Endothelial cell of umbilical vein (primary cell): ENCODE measurements at regions not wholly inside any gene's neighbourhood (a gene's known extent, or its start where the extent isn't known, plus 50 kb on each side); places are given as distances from the start of the nearest gene placed in this dataset.

Experiments
- BruUV-seq: library from RNA; stranded (reverse); fragments of 400-500 nt; replicated peaks from 2 replicates; lab custom pipeline; 2021; lab: Mats Ljungman, UMichigan
- CTCF ChIA-PET: fragments of 300-600, 350-600 bp; sonication (Branson Sonifier 250); formaldehyde crosslinking; loops from one replicate; lab custom pipeline; 2021; ENCODE audit warnings: antibody characterized with exemption, inconsistent platforms; lab: Charles Lee
- POLR2A ChIA-PET: fragments of 300-600, 350-600 bp; sonication (Branson Sonifier 250); formaldehyde crosslinking; loops from one replicate; lab custom pipeline; 2021; ENCODE audit warnings: antibody characterized with exemption, inconsistent platforms; lab: Charles Lee
- DNase-seq: peaks from one replicate; pipeline ENCODE4 v3.0.0-alpha.2; 2011; ENCODE audit warnings: low read depth, low spot score
- FAIRE-seq: peaks from 2 replicates; lab custom pipeline; 2011; peaks lifted over from hg19 to GRCh38; lab: Jason Lieb, UNC
- H2AFZ ChIP-seq: 2 replicates; pipeline ENCODE4 v1.6.0; 2012; ENCODE audit warnings: low read depth, low read length, control low read depth, inconsistent platforms
- H3K27ac ChIP-seq: 2 replicates; pipeline ENCODE4 v1.5.1; 2011; ENCODE audit warnings: low read depth, mild to moderate bottlenecking, control low read depth, low read length, moderate library complexity; ENCODE audit not compliant: insufficient read depth
- H3K27me3 ChIP-seq, 2 experiments: 2 replicates each; pipeline versions ENCODE4 v1.6.0 to v1.6.1; 2011; ENCODE audit warnings: low read length in 2 of 2, mixed read lengths in 1 of 2; ENCODE audit not compliant: control insufficient read depth in 2 of 2, insufficient read depth in 2 of 2
- H3K36me3 ChIP-seq, 2 experiments: 2 replicates in 1 of 2; 3 replicates in 1 of 2; pipeline ENCODE4 v1.5.1; 2011; ENCODE audit warnings: low read length in 2 of 2, mild to moderate bottlenecking in 1 of 2, moderate library complexity in 1 of 2; ENCODE audit not compliant: control insufficient read depth in 2 of 2, insufficient read depth in 2 of 2; ENCODE audit errors: extremely low read depth in 1 of 2
- H3K4me1 ChIP-seq: 3 replicates; pipeline ENCODE4 v1.5.1; 2011; ENCODE audit warnings: mild to moderate bottlenecking, low read length; ENCODE audit not compliant: control insufficient read depth, insufficient read depth; ENCODE audit errors: extremely low read depth
- H3K4me2 ChIP-seq: 2 replicates; pipeline ENCODE4 v1.6.1; 2011; ENCODE audit warnings: low read length, control low read depth, mixed read lengths; ENCODE audit not compliant: insufficient read depth
- H3K4me3 ChIP-seq, 3 experiments: fragments of 200-600 bp in 1 of 3; sonication (generic), shearing (Covaris generic) in 1 of 3; replicated peaks in 1 of 3; 2 replicates each; pipeline ENCODE4 v1.5.1; 2011 to 2016; ENCODE audit warnings: control low read depth in 3 of 3, low read length in 3 of 3, mild to moderate bottlenecking in 2 of 3, inconsistent platforms in 1 of 3, low read depth in 1 of 3, moderate library complexity in 1 of 3; ENCODE audit not compliant: insufficient read depth in 1 of 3
- H3K79me2 ChIP-seq: 2 replicates; pipeline ENCODE4 v1.6.0; 2012; ENCODE audit warnings: low read length, inconsistent platforms; ENCODE audit not compliant: control insufficient read depth, insufficient read depth
- H3K9ac ChIP-seq: replicated peaks from 2 replicates; pipeline ENCODE3; 2011; ENCODE audit warnings: low read length, control low read depth; ENCODE audit not compliant: insufficient read depth; ENCODE audit errors: extremely low read depth
- H3K9me1 ChIP-seq: replicated peaks from 3 replicates; pipeline ENCODE4 v1.6.0; 2011; ENCODE audit warnings: mild to moderate bottlenecking, low read length; ENCODE audit not compliant: control insufficient read depth, insufficient read depth; ENCODE audit errors: extremely low read depth
- H3K9me3 ChIP-seq: replicated peaks from 2 replicates; pipeline ENCODE4 v1.5.1; 2012; ENCODE audit warnings: low read length, inconsistent platforms; ENCODE audit not compliant: control insufficient read depth, insufficient read depth
- H4K20me1 ChIP-seq: replicated peaks from 2 replicates; pipeline ENCODE3; 2011; ENCODE audit warnings: mild to moderate bottlenecking, low read length; ENCODE audit not compliant: control insufficient read depth, insufficient read depth; ENCODE audit errors: extremely low read depth
- EZH2 ChIP-seq: IDR thresholded peaks from 2 replicates; pipeline ENCODE4 v1.6.1; 2012; ENCODE audit warnings: borderline replicate concordance, low read depth, mild to moderate bottlenecking, moderate library complexity, low read length, inconsistent platforms; ENCODE audit not compliant: severe bottlenecking
- FOS ChIP-seq: IDR thresholded peaks from 2 replicates; pipeline ENCODE4 v1.6.1; 2011; ENCODE audit warnings: mild to moderate bottlenecking, low read length, moderate library complexity, borderline replicate concordance; ENCODE audit not compliant: insufficient read depth
- GATA2 ChIP-seq: IDR thresholded peaks from 2 replicates; pipeline ENCODE4 v1.7.0; 2011; ENCODE audit warnings: low read depth, mild to moderate bottlenecking, moderate library complexity, mixed read lengths, low read length; ENCODE audit not compliant: insufficient read length, insufficient read depth
- JUN ChIP-seq: IDR thresholded peaks from 2 replicates; pipeline ENCODE4 v1.6.1; 2011; ENCODE audit warnings: borderline replicate concordance, low read depth; ENCODE audit not compliant: insufficient read length, insufficient read depth
- MYC ChIP-seq: IDR thresholded peaks from one replicate; pipeline ENCODE4 v1.6.1; 2011; ENCODE audit warnings: mild to moderate bottlenecking, low read depth, low read length
- POLR2A ChIP-seq: IDR thresholded peaks from 2 replicates; pipeline ENCODE4 v1.6.1; 2012; ENCODE audit warnings: low read depth, mild to moderate bottlenecking, control low read depth, low read length
- POLR2AphosphoS5 ChIP-seq: IDR thresholded peaks from 2 replicates; pipeline ENCODE4 v1.6.1; 2012; ENCODE audit warnings: low read depth, mild to moderate bottlenecking, control low read depth, low read length, moderate library complexity; ENCODE audit not compliant: insufficient read depth
- dilution Hi-C: fragments of 300-500 bp; cut with MboI; formaldehyde crosslinking; loops from one replicate; pipeline ENCODE4 v1.15.0; 2019; ENCODE audit warnings: low sequenced_read_pairs; ENCODE audit not compliant: extremely low pct_ligation_motif_present
- intact Hi-C: fragments of 100-400 bp; cut with micrococcal nuclease; formaldehyde crosslinking; loops from one replicate; pipeline ENCODE4 v1.10.0; 2022
- TF ChIP-seq, protein P1 (sequence below), 2 donors: IDR thresholded peaks; 1 replicate in 1 of 2; 2 replicates in 1 of 2; pipeline ENCODE4 v1.5.1; 2011; ENCODE audit warnings: low read length in 2 of 2, mild to moderate bottlenecking in 2 of 2, moderate library complexity in 2 of 2, control low read depth in 1 of 2, inconsistent platforms in 1 of 2, low read depth in 1 of 2; ENCODE audit not compliant: insufficient read depth in 1 of 2; ENCODE audit errors: extremely low read depth in 1 of 2
- TF ChIP-seq, protein P2 (sequence below): IDR thresholded peaks from 2 replicates; pipeline ENCODE4 v1.6.1; 2011; ENCODE audit not compliant: insufficient read depth, insufficient read length

- Histone ChIP-seq H3K4me2 (no peak overlapping the region), H3K27me3 (no peaks in the 10 kb centered on the region), H3K9me3 (no peaks in the 10 kb centered on the region), H3K9me1 (no peaks in the 10 kb centered on the region), H3K4me3 (no peak overlapping the region), H3K4me1 (peaks cover 6% of the 10 kb centered on the region), H4K20me1 (no peaks in the 10 kb centered on the region), H3K36me3 (no peaks in the 10 kb centered on the region), H3K27ac (no peak overlapping the region), H2AFZ (no peak overlapping the region), H3K79me2 (no peaks in the 10 kb centered on the region), H3K9ac (no peak overlapping the region)
- CTCF ChIA-PET = no interaction called here
- no TSS peak for BruUV-seq
- no peak for FAIRE-seq
- DNase-seq = no peak
- TF ChIP-seq GATA2 = no peak
- TF ChIP-seq, protein P1, sequence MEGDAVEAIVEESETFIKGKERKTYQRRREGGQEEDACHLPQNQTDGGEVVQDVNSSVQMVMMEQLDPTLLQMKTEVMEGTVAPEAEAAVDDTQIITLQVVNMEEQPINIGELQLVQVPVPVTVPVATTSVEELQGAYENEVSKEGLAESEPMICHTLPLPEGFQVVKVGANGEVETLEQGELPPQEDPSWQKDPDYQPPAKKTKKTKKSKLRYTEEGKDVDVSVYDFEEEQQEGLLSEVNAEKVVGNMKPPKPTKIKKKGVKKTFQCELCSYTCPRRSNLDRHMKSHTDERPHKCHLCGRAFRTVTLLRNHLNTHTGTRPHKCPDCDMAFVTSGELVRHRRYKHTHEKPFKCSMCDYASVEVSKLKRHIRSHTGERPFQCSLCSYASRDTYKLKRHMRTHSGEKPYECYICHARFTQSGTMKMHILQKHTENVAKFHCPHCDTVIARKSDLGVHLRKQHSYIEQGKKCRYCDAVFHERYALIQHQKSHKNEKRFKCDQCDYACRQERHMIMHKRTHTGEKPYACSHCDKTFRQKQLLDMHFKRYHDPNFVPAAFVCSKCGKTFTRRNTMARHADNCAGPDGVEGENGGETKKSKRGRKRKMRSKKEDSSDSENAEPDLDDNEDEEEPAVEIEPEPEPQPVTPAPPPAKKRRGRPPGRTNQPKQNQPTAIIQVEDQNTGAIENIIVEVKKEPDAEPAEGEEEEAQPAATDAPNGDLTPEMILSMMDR (IDR thresholded peaks at IDR 0.05; ENCODE audit: extremely low read depth in 1 of 2, insufficient read depth in 1 of 2, low read depth in 1 of 2, low read length in 2 of 2) = no peak
- TF ChIP-seq EZH2 = no peak
- no peak for TF ChIP-seq POLR2AphosphoS5
- no peak for TF ChIP-seq FOS
- no peak for TF ChIP-seq MYC
- TF ChIP-seq, protein P2, sequence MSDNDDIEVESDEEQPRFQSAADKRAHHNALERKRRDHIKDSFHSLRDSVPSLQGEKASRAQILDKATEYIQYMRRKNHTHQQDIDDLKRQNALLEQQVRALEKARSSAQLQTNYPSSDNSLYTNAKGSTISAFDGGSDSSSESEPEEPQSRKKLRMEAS = no peak
- TF ChIP-seq JUN = no peak
- no peak for TF ChIP-seq POLR2A
- intact Hi-C loops (no loop called here), dilution Hi-C loops (no loop called here)
- POLR2A ChIA-PET = interaction anchor here (0.6 kb wide), 1 partner anchor 24 kb away, joined by 4 read pairs; no protein-coding TSS in a partner anchor
These were observed 126.3 kb downstream of the HFE start for GRCh38 chr6:26213334-26214075.
